B cell (primary cell): ENCODE measurements at regions not wholly inside any gene's neighbourhood (a gene's known extent, or its start where the extent isn't known, plus 50 kb on each side); places are given as distances from the start of the nearest gene placed in this dataset.

Experiments
- ATAC-seq: fragments of 200-7000 bp; cut with Tn5 transposase; one replicate; pipeline ENCODE4 v1.10.0; 2021; ENCODE audit warnings: low read depth, mild to moderate bottlenecking, moderate number of reproducible peaks, moderate library complexity
- CTCF ChIA-PET: fragments of 350-600 bp; sonication (Branson Sonifier 250); formaldehyde crosslinking; loops from one replicate; lab custom pipeline; 2021; ENCODE audit warnings: antibody characterized with exemption, inconsistent platforms; lab: Charles Lee
- POLR2A ChIA-PET: fragments of 350-600 bp; sonication (Branson Sonifier 250); formaldehyde crosslinking; loops from one replicate; lab custom pipeline; 2021; ENCODE audit warnings: antibody characterized with exemption; lab: Charles Lee
- DNase-seq: peaks from one replicate; pipeline ENCODE4 v3.0.0; 2013
- H2AFZ ChIP-seq: 2 replicates; pipeline ENCODE4 v1.6.1; 2012; ENCODE audit warnings: mild to moderate bottlenecking, low read depth, low read length; ENCODE audit not compliant: insufficient read depth, poor library complexity, severe bottlenecking
- H3K27ac ChIP-seq, 2 donors: 1 replicate in 1 of 2; 2 replicates in 1 of 2; pipeline ENCODE4 v1.5.1; 2012 to 2013; ENCODE audit warnings: low read length in 2 of 2, mild to moderate bottlenecking in 2 of 2, moderate library complexity in 1 of 2
- H3K27me3 ChIP-seq, 4 experiments: fragments of 200-600 bp in 1 of 4; sonication (generic) in 1 of 4; replicated peaks in 1 of 4; 1 replicate in 2 of 4; 2 replicates in 2 of 4; pipeline versions ENCODE4 v1.6.1 to v1.7.0; 2013 to 2016; ENCODE audit warnings: low read length in 3 of 4, mild to moderate bottlenecking in 2 of 4, mixed read lengths in 1 of 4, moderate library complexity in 1 of 4; ENCODE audit not compliant: insufficient read depth in 4 of 4, control insufficient read depth in 3 of 4; ENCODE audit errors: control extremely low read depth in 1 of 4
- H3K36me3 ChIP-seq, 2 experiments: replicated peaks in 1 of 2; 1 replicate in 1 of 2; 2 replicates in 1 of 2; pipeline versions ENCODE4 v1.6.1 to v1.7.1; 2013; ENCODE audit warnings: low read length in 1 of 2; ENCODE audit not compliant: insufficient read depth in 2 of 2, control insufficient read depth in 1 of 2; ENCODE audit errors: control extremely low read depth in 1 of 2, extremely low read depth in 1 of 2
- H3K4me1 ChIP-seq, 2 donors: fragments of 200-600 bp in 1 of 2; sonication (generic) in 1 of 2; 1 replicate in 1 of 2; 2 replicates in 1 of 2; pipeline versions ENCODE4 v1.5.1 to v1.6.1; 2013 to 2017; ENCODE audit warnings: low read length in 2 of 2; ENCODE audit not compliant: control insufficient read depth in 2 of 2, insufficient read depth in 2 of 2
- H3K4me2 ChIP-seq: replicated peaks from 2 replicates; pipeline ENCODE3; 2012; ENCODE audit warnings: mild to moderate bottlenecking, low read depth, low read length; ENCODE audit not compliant: poor library complexity, severe bottlenecking
- H3K4me3 ChIP-seq, 5 experiments: fragments of 200-600 bp in 1 of 5; sonication (generic) in 1 of 5; 1 replicate in 3 of 5; 2 replicates in 2 of 5; pipeline versions ENCODE4 v1.5.1 to v1.7.0; 2011 to 2016; ENCODE audit warnings: low read length in 4 of 5, mild to moderate bottlenecking in 4 of 5, low read depth in 2 of 5, control low read depth in 1 of 5, moderate library complexity in 1 of 5; ENCODE audit not compliant: insufficient read depth in 1 of 5; ENCODE audit errors: control extremely low read depth in 1 of 5, extremely low read depth in 1 of 5
- H3K79me2 ChIP-seq: fragments of 200-600 bp; sonication (generic); one replicate; pipeline ENCODE4 v1.6.0; 2016; ENCODE audit warnings: low read length; ENCODE audit not compliant: control insufficient read depth, insufficient read depth
- H3K9ac ChIP-seq: fragments of 200-600 bp; sonication (generic); 2 replicates; pipeline ENCODE4 v1.6.1; 2017; ENCODE audit warnings: mild to moderate bottlenecking, low read length, moderate library complexity
- H3K9me3 ChIP-seq, 3 donors: one replicate each; pipeline versions ENCODE4 v1.6.1 to v1.7.1; 2013; ENCODE audit warnings: low read length in 2 of 3; ENCODE audit not compliant: control insufficient read depth in 2 of 3, insufficient read depth in 1 of 3; ENCODE audit errors: control extremely low read depth in 1 of 3
- H4K20me1 ChIP-seq: 2 replicates; pipeline ENCODE4 v1.6.0; 2012; ENCODE audit warnings: mild to moderate bottlenecking, low read length; ENCODE audit not compliant: insufficient read depth, control insufficient read depth, poor library complexity, severe bottlenecking
- H3K27ac Mint-ChIP-seq: one replicate; pipeline ENCODE4 v1.8.0; 2021; ENCODE audit warnings: mixed read lengths
- H3K27me3 Mint-ChIP-seq: one replicate; pipeline ENCODE4 v1.8.0; 2021; ENCODE audit warnings: mixed read lengths
- H3K4me1 Mint-ChIP-seq: one replicate; pipeline ENCODE4 v1.8.0; 2021; ENCODE audit warnings: mixed read lengths
- H3K4me3 Mint-ChIP-seq: one replicate; pipeline ENCODE4 v1.8.0; 2021; ENCODE audit warnings: mixed read lengths
- H3K9me3 Mint-ChIP-seq: one replicate; pipeline ENCODE4 v1.8.0; 2022; ENCODE audit warnings: mixed read lengths; ENCODE audit not compliant: insufficient read depth
- CTCF ChIP-seq: fragments of 200-600 bp; IDR thresholded peaks from one replicate; pipeline ENCODE4 v1.8.0; 2022; ENCODE audit warnings: antibody characterized with exemption, mild to moderate bottlenecking
- EZH2 ChIP-seq: IDR thresholded peaks from 2 replicates; pipeline ENCODE4 v1.6.1; 2012; ENCODE audit warnings: borderline replicate concordance, low read depth, mild to moderate bottlenecking, moderate library complexity, low read length; ENCODE audit not compliant: insufficient read depth, poor library complexity, severe bottlenecking
- WGBS: methylation state at CpG from one replicate; pipeline ENCODE4 v1.1.5; 2013; ENCODE audit warnings: missing lambda C conversion rate; ENCODE audit not compliant: insufficient coverage; 5-methylcytosine and 5-hydroxymethylcytosine counted together
- intact Hi-C: fragments of 100-400 bp; cut with micrococcal nuclease; formaldehyde crosslinking; loops from one replicate; pipeline ENCODE4 v1.10.0; 2022

- Mint-ChIP-seq H3K27ac (no peak overlapping the region), H3K4me3 (no peak overlapping the region), H3K27me3 (peaks cover 22% of the 10 kb centered on the region), H3K9me3 (no peaks in the 10 kb centered on the region), H3K4me1 (no peaks in the 10 kb centered on the region)
- Histone ChIP-seq H3K36me3 (no peaks in the 10 kb centered on the region), H4K20me1 (no peaks in the 10 kb centered on the region), H2AFZ (no peak overlapping the region), H3K9me3 (no peaks in the 10 kb centered on the region), H3K4me3 (no peak overlapping the region), H3K79me2 (no peaks in the 10 kb centered on the region), H3K9ac (no peak overlapping the region), H3K27me3 (no peaks in the 10 kb centered on the region), H3K4me2 (no peak overlapping the region), H3K27ac (no peak overlapping the region), H3K4me1 (no peaks in the 10 kb centered on the region)
- ATAC-seq (no peak), DNase-seq (no peak)
- no peak for TF ChIP-seq EZH2
- no peak for TF ChIP-seq CTCF
- ChIA-PET CTCF (no interaction called here), POLR2A (no interaction called here)
- intact Hi-C loops = no loop called here
- 40% methylated on average over 3 of the region's 7 CpGs for WGBS
These were observed 98.5 kb upstream of the RASSF8 start for GRCh38 chr12:25859976-25860375.

GRCh38 chr12:25861226-25861625 is 97.3 kb upstream of the RASSF8 start:
- Histone ChIP-seq H4K20me1 (no peaks in the 10 kb centered on the region), H3K79me2 (no peaks in the 10 kb centered on the region), H3K4me2 (no peak overlapping the region), H3K27ac (no peak overlapping the region), H3K4me1 (no peaks in the 10 kb centered on the region), H3K9me3 (no peaks in the 10 kb centered on the region), H3K4me3 (no peak overlapping the region), H3K36me3 (no peaks in the 10 kb centered on the region), H3K27me3 (no peaks in the 10 kb centered on the region), H2AFZ (no peak overlapping the region), H3K9ac (no peak overlapping the region)
- H3K27me3 Mint-ChIP-seq = peaks cover 14% of the 10 kb centered on the region
- H3K4me1 Mint-ChIP-seq = no peaks in the 10 kb centered on the region
- no peak overlapping the region for H3K4me3 Mint-ChIP-seq
- WGBS = 100% methylated on average over 1 of the region's 2 CpGs
- ATAC-seq = no peak
- no peaks in the 10 kb centered on the region for H3K9me3 Mint-ChIP-seq
- ChIA-PET CTCF (no interaction called here), POLR2A (no interaction called here)
- DNase-seq = no peak
- intact Hi-C loops = no loop called here
- H3K27ac Mint-ChIP-seq = no peak overlapping the region
- no peak for TF ChIP-seq CTCF
- no peak for TF ChIP-seq EZH2
